ENCODE measurements at regions not wholly inside any gene's neighbourhood (a gene's known extent, or its start where the extent isn't known, plus 50 kb on each side); places are given as distances from the start of the nearest gene placed in this dataset.

DNA sequence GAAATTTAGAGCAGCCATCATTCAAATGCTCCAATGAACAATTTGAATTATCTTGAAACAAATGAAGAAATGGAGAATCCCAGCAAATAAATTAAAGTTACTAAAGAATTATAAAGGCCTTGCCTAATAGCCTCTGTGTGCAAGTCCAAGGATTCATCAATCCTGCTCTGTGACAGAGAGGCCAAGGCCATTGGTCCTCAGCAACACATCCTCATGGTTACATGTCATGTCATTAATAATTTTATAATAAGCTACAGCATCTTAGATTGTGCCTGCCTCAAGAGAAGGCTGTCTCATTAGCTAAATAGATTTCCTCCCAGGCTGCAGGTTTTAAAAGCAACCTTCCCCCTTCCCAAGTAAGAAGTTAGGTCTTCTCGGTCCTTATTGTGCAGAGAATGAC, 611.6 kb downstream of the FBXO15 start:
- Histone ChIP-seq H3K4me1 (ENCODE audit: low read length) (no peaks in the 10 kb centered on the region), H3K27me3 (ENCODE audit: low read depth, low read length) (no peaks in the 10 kb centered on the region), H3K9me3 (ENCODE audit: insufficient read depth, low read length) (no peaks in the 10 kb centered on the region), H3K79me2 (ENCODE audit: low read length) (no peaks in the 10 kb centered on the region), H4K20me1 (ENCODE audit: insufficient read depth, low read length) (no peaks in the 10 kb centered on the region), H3K4me2 (ENCODE audit: low read length) (no peak overlapping the region), H3K9ac (ENCODE audit: low read length) (no peak overlapping the region), H3K27ac (ENCODE audit: low read length) (no peak overlapping the region), H2AFZ (ENCODE audit: low read depth, low read length) (no peak overlapping the region), H3K36me3 (replicated peaks; ENCODE audit: low read depth, low read length) (no peaks in the 10 kb centered on the region), H3K4me3 (ENCODE audit: low read length) (no peak overlapping the region)
- no peak for TF ChIP-seq EZH2phosphoT487 (IDR thresholded peaks at IDR 0.05; ENCODE audit: low read depth)
- TF ChIP-seq, protein P1, sequence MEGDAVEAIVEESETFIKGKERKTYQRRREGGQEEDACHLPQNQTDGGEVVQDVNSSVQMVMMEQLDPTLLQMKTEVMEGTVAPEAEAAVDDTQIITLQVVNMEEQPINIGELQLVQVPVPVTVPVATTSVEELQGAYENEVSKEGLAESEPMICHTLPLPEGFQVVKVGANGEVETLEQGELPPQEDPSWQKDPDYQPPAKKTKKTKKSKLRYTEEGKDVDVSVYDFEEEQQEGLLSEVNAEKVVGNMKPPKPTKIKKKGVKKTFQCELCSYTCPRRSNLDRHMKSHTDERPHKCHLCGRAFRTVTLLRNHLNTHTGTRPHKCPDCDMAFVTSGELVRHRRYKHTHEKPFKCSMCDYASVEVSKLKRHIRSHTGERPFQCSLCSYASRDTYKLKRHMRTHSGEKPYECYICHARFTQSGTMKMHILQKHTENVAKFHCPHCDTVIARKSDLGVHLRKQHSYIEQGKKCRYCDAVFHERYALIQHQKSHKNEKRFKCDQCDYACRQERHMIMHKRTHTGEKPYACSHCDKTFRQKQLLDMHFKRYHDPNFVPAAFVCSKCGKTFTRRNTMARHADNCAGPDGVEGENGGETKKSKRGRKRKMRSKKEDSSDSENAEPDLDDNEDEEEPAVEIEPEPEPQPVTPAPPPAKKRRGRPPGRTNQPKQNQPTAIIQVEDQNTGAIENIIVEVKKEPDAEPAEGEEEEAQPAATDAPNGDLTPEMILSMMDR (IDR thresholded peaks at IDR 0.05; ENCODE audit: low read depth, low read length), result no peak

DNA sequence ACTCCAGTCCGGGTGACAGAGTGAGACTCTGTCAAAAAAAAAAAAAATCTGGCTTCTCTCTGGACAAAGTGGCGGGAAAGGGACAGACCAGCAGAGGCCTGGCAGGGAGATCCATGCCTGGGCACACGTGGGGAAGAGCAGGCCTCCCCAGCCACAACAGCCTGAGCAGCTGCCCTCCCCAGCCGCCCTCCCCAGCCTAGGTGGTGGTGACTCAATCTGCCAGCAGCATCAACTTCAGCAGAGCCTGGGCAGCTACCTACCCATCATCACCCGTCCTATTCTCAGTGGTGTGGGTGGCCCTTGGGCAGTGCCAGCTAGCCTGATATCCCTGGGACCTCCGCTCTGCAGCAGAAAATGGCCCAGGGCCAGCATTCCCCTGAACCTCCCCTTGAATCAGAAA, 612.4 kb downstream of the FBXO15 start:
- H3K36me3 ChIP-seq (replicated peaks; ENCODE audit: low read depth, low read length), result no peaks in the 10 kb centered on the region
- H3K4me1 ChIP-seq (ENCODE audit: low read length), result no peaks in the 10 kb centered on the region
- no peak overlapping the region for H3K4me2 ChIP-seq (ENCODE audit: low read length)
- H3K79me2 ChIP-seq (ENCODE audit: low read length), result no peaks in the 10 kb centered on the region
- H4K20me1 ChIP-seq (ENCODE audit: insufficient read depth, low read length), result no peaks in the 10 kb centered on the region
- no peak overlapping the region for H3K4me3 ChIP-seq (ENCODE audit: low read length)
- TF ChIP-seq, protein P1 (IDR thresholded peaks at IDR 0.05; ENCODE audit: low read depth, low read length), result no peak
- TF ChIP-seq EZH2phosphoT487 (IDR thresholded peaks at IDR 0.05; ENCODE audit: low read depth), result no peak
- H3K9me3 ChIP-seq (ENCODE audit: insufficient read depth, low read length), result no peaks in the 10 kb centered on the region; the same call in 1 of the 2 replicates
- H2AFZ ChIP-seq (ENCODE audit: low read depth, low read length), result no peak overlapping the region
- no peak overlapping the region for H3K9ac ChIP-seq (ENCODE audit: low read length)
- H3K27ac ChIP-seq (ENCODE audit: low read length), result no peak overlapping the region
- no peaks in the 10 kb centered on the region for H3K27me3 ChIP-seq (ENCODE audit: low read depth, low read length)

DNA sequence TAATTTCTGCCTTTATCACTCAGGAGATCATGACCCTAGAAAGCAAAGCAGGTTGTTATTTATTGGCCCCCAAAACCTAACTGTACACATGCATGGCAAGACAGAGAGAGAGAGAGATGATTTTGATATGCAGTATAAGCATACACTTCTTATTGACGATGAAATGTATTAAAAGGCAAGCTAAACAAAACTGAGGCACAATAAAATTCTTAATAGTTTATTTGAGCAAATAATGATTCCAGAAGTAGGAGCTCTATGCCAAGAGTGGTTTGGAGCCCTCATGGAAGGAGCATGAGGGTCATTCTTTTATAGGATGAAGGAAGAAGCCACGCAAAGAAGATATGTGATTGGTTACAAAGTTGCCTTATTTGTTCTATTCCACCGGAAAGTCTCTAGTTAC, 616.0 kb downstream of the FBXO15 start:
- Histone ChIP-seq H3K4me2 (ENCODE audit: low read length) (no peak overlapping the region), H3K9me3 (ENCODE audit: insufficient read depth, low read length) (no peaks in the 10 kb centered on the region; the same call in 1 of the 2 replicates), H3K9ac (ENCODE audit: low read length) (no peak overlapping the region), H3K27ac (ENCODE audit: low read length) (no peak overlapping the region), H3K4me3 (ENCODE audit: low read length) (no peak overlapping the region), H3K36me3 (replicated peaks; ENCODE audit: low read depth, low read length) (no peaks in the 10 kb centered on the region), H4K20me1 (ENCODE audit: insufficient read depth, low read length) (no peaks in the 10 kb centered on the region), H3K27me3 (ENCODE audit: low read depth, low read length) (no peaks in the 10 kb centered on the region), H3K79me2 (ENCODE audit: low read length) (no peaks in the 10 kb centered on the region), H2AFZ (ENCODE audit: low read depth, low read length) (no peak overlapping the region), H3K4me1 (ENCODE audit: low read length) (no peaks in the 10 kb centered on the region)
- TF ChIP-seq, protein P1 (IDR thresholded peaks at IDR 0.05; ENCODE audit: low read depth, low read length), result no peak
- TF ChIP-seq EZH2phosphoT487 (IDR thresholded peaks at IDR 0.05; ENCODE audit: low read depth), result no peak

DNA sequence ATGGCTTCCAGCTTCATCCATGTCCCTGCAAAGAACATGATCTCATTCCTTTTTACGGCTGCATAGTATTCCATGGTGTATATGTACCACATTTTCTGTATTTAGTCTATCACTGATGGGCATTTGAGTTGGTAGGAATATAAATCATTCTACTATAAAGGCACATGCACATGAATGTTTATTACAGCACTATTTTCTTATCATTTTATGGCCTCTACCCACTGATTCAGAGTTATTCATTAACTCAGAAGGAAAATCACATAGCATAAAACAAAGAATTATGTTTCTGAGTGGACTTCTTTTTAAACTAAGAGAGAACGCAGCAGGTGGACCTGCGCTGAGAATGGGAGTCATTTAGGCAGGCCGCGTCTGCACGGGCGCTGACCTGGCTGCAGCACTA, 619.6 kb downstream of the FBXO15 start:
- Histone ChIP-seq H4K20me1 (ENCODE audit: insufficient read depth, low read length) (no peaks in the 10 kb centered on the region), H3K79me2 (ENCODE audit: low read length) (no peaks in the 10 kb centered on the region), H3K36me3 (replicated peaks; ENCODE audit: low read depth, low read length) (no peaks in the 10 kb centered on the region), H3K27me3 (ENCODE audit: low read depth, low read length) (no peaks in the 10 kb centered on the region), H2AFZ (ENCODE audit: low read depth, low read length) (no peak overlapping the region), H3K9ac (ENCODE audit: low read length) (no peak overlapping the region), H3K4me3 (ENCODE audit: low read length) (no peak overlapping the region), H3K9me3 (ENCODE audit: insufficient read depth, low read length) (no peaks in the 10 kb centered on the region; the same call in 1 of the 2 replicates), H3K27ac (ENCODE audit: low read length) (no peak overlapping the region), H3K4me2 (ENCODE audit: low read length) (no peak overlapping the region), H3K4me1 (ENCODE audit: low read length) (no peaks in the 10 kb centered on the region)
- no peak for TF ChIP-seq EZH2phosphoT487 (IDR thresholded peaks at IDR 0.05; ENCODE audit: low read depth)
- TF ChIP-seq, protein P1 (IDR thresholded peaks at IDR 0.05; ENCODE audit: low read depth, low read length), result no peak

Measured in OCI-LY3 (cell line).